ENCODE measurements at regions not wholly inside any gene's neighbourhood (a gene's known extent, or its start where the extent isn't known, plus 50 kb on each side); places are given as distances from the start of the nearest gene placed in this dataset.

GRCh38 chr5:74415695-74416102 lies 224.8 kb downstream of the ENC1 start:
- Histone ChIP-seq H3K4me3 (no peak overlapping the region), H3K27me3 (ENCODE audit: insufficient read depth in 3 of 3, low read length in 2 of 3) (no peaks in the 10 kb centered on the region), H3K27ac (no peak overlapping the region), H3K4me1 (peaks cover 15% of the 10 kb centered on the region), H3K9me3 (no peaks in the 10 kb centered on the region), H3K36me3 (ENCODE audit: insufficient read depth in 1 of 2, low read depth in 1 of 2) (no peaks in the 10 kb centered on the region)
- ATAC-seq (no peak), DNase-seq (no peak)
- WGBS, 3 donors = 58 to 67% (median 61%) methylated on average over 7 of the region's 7 CpGs
- TF ChIP-seq, protein P1, sequence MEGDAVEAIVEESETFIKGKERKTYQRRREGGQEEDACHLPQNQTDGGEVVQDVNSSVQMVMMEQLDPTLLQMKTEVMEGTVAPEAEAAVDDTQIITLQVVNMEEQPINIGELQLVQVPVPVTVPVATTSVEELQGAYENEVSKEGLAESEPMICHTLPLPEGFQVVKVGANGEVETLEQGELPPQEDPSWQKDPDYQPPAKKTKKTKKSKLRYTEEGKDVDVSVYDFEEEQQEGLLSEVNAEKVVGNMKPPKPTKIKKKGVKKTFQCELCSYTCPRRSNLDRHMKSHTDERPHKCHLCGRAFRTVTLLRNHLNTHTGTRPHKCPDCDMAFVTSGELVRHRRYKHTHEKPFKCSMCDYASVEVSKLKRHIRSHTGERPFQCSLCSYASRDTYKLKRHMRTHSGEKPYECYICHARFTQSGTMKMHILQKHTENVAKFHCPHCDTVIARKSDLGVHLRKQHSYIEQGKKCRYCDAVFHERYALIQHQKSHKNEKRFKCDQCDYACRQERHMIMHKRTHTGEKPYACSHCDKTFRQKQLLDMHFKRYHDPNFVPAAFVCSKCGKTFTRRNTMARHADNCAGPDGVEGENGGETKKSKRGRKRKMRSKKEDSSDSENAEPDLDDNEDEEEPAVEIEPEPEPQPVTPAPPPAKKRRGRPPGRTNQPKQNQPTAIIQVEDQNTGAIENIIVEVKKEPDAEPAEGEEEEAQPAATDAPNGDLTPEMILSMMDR (IDR thresholded peaks at IDR 0.05) = no peak
- intact Hi-C loops (cut with DNase I) = no loop called here

- intact Hi-C loops (cut with DNase I) = loop anchor here in 1 of 2 donors (5.0 kb wide), 1 partner anchor 38 kb away; no protein-coding TSS in a partner anchor
These were observed 226.3 kb downstream of the ENC1 start for GRCh38 chr5:74414228-74414627.

DNA sequence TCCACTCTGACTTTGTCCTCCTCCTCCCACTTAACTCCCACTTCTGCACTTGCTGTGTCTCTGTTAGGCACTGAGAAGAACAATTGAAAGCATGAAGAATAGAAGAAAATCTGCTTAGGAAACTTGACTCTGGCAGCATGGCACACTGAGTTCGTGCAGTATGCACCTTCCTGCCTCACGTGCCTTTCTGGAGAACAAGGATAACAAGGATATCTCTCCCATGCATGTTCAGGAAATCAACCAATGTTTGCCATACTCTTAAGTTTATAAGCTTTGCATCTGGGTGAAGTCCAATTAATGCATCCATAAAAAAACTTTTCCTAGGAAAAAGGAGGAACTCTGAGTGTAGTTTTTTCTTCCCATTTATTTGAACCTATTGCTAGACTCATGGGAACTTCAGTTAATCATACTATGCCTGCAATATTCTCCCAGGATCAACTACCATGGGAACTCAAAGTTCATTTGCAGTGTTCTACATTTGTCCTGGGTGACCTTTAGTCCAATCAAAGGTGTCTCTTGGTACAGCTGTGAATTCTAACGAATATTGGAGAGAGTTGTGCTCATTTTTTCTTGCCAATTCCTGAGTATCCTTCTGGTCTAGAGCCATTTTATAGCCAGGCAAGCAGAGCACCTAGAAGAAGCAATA lies 227.0 kb downstream of the ENC1 start:
- intact Hi-C loops (cut with DNase I) = loop anchor here in 1 of 2 donors (5.0 kb wide), 1 partner anchor 39 kb away; no protein-coding TSS in a partner anchor
- TF ChIP-seq, protein P1 (IDR thresholded peaks at IDR 0.05) = no peak
- DNase-seq (no peak), ATAC-seq (no peak)
- Histone ChIP-seq H3K9me3 (no peaks in the 10 kb centered on the region), H3K27me3 (ENCODE audit: insufficient read depth in 3 of 3, low read length in 2 of 3) (no peaks in the 10 kb centered on the region), H3K36me3 (ENCODE audit: insufficient read depth in 1 of 2, low read depth in 1 of 2) (no peaks in the 10 kb centered on the region), H3K27ac (no peak overlapping the region), H3K4me1 (peaks cover 21% of the 10 kb centered on the region), H3K4me3 (no peak overlapping the region)
- 59 to 79% (median 76%) methylated on average over 3 of the region's 3 CpGs for WGBS, 3 donors

More at GRCh38 chr5:74414228-74414627, 226.3 kb downstream of the ENC1 start:
- no peak for ATAC-seq
- no peak for DNase-seq
- H3K4me3 ChIP-seq = no peak overlapping the region
- H3K36me3 ChIP-seq (ENCODE audit: insufficient read depth in 1 of 2, low read depth in 1 of 2) = no peaks in the 10 kb centered on the region
- TF ChIP-seq, protein P1 (IDR thresholded peaks at IDR 0.05) = no peak
- 87 to 95% (median 91%) methylated on average over 2 of the region's 2 CpGs for WGBS, 3 donors
- peaks cover 17% of the 10 kb centered on the region for H3K4me1 ChIP-seq
- no peaks in the 10 kb centered on the region for H3K27me3 ChIP-seq (ENCODE audit: insufficient read depth in 3 of 3, low read length in 2 of 3)
- no peak overlapping the region for H3K27ac ChIP-seq
- H3K9me3 ChIP-seq = no peaks in the 10 kb centered on the region

- no peaks in the 10 kb centered on the region for H3K27me3 ChIP-seq (ENCODE audit: insufficient read depth in 3 of 3, low read length in 2 of 3)
- ATAC-seq (no peak), DNase-seq (no peak)
- no peak overlapping the region for H3K27ac ChIP-seq
- intact Hi-C loops (cut with DNase I) = loop anchor here in 1 of 2 donors (5.0 kb wide), 1 partner anchor 40 kb away; no protein-coding TSS in a partner anchor
- TF ChIP-seq, protein P1 (IDR thresholded peaks at IDR 0.05) = no peak
- no peaks in the 10 kb centered on the region for H3K36me3 ChIP-seq (ENCODE audit: insufficient read depth in 1 of 2, low read depth in 1 of 2)
- no peaks in the 10 kb centered on the region for H3K9me3 ChIP-seq
- no peak overlapping the region for H3K4me3 ChIP-seq
- peaks cover 36% of the 10 kb centered on the region for H3K4me1 ChIP-seq
- WGBS, 3 donors = 0 to 49% (median 0%) methylated on average over 1 of the region's 1 CpG
These were observed 228.5 kb downstream of the ENC1 start for GRCh38 chr5:74412066-74412465.
